Type B pancreatic cell (in vitro differentiated cells): ENCODE measurements at regions not wholly inside any gene's neighbourhood (a gene's known extent, or its start where the extent isn't known, plus 50 kb on each side); places are given as distances from the start of the nearest gene placed in this dataset.

Experiments
- DNase-seq: peaks from one replicate; pipeline ENCODE4 v3.0.0; 2021; ENCODE audit warnings: mixed read lengths; ENCODE audit not compliant: unreplicated experiment; ENCODE audit errors: extremely low spot score
- H3K27ac Mint-ChIP-seq: 2 replicates; pipeline ENCODE4 v1.8.0; 2021; ENCODE audit warnings: mild to moderate bottlenecking, mixed read lengths
- H3K27me3 Mint-ChIP-seq: 2 replicates; pipeline ENCODE4 v1.8.0; 2021; ENCODE audit warnings: mixed read lengths
- H3K36me3 Mint-ChIP-seq: 2 replicates; pipeline ENCODE4 v1.8.0; 2021; ENCODE audit warnings: mixed read lengths
- H3K4me1 Mint-ChIP-seq: one replicate; pipeline ENCODE4 v1.8.0; 2021; ENCODE audit warnings: mixed read lengths; ENCODE audit not compliant: unreplicated experiment
- H3K4me3 Mint-ChIP-seq: 2 replicates; pipeline ENCODE4 v1.8.0; 2021; ENCODE audit warnings: mild to moderate bottlenecking, mixed read lengths
- H3K9me3 Mint-ChIP-seq: 2 replicates; pipeline ENCODE4 v1.8.0; 2021; ENCODE audit warnings: mixed read lengths
- TF ChIP-seq, protein P1 (sequence below): fragments of 200-600 bp; sonication (generic); conservative IDR thresholded peaks from 2 replicates; pipeline ENCODE4 v1.5.0; 2021; ENCODE audit warnings: antibody characterized with exemption, mild to moderate bottlenecking

DNA sequence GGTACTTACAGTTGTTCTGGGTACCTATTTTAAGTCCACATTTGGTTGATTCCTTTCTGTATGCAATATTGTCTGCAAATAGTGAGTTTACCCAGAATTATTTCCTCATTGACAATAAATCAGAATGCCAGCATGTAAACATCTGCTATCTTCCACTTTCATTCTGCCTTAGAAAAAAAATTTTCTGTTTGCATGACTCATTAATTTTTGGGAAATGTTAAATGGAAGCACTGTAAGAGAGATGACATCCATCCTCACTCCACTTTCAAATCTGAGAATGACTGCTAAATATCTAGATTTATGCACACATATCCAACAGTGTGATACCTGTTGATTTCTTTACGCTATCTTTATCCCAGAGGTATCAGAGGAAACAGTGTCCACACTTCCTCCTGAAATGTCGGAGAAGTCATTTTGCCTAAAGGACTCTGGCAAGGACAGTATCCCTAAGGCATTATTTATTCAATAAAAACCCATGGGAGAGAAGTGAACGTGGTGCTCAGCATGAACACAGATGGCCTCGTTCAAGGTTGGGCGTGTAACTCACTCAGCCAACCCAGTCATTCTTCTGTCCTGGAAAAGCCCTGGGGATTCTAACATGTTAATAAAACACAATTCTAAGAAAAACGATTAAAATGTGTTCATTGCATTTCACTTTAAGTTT lies 780.9 kb downstream of the QKI start:
- TF ChIP-seq, protein P1, sequence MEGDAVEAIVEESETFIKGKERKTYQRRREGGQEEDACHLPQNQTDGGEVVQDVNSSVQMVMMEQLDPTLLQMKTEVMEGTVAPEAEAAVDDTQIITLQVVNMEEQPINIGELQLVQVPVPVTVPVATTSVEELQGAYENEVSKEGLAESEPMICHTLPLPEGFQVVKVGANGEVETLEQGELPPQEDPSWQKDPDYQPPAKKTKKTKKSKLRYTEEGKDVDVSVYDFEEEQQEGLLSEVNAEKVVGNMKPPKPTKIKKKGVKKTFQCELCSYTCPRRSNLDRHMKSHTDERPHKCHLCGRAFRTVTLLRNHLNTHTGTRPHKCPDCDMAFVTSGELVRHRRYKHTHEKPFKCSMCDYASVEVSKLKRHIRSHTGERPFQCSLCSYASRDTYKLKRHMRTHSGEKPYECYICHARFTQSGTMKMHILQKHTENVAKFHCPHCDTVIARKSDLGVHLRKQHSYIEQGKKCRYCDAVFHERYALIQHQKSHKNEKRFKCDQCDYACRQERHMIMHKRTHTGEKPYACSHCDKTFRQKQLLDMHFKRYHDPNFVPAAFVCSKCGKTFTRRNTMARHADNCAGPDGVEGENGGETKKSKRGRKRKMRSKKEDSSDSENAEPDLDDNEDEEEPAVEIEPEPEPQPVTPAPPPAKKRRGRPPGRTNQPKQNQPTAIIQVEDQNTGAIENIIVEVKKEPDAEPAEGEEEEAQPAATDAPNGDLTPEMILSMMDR, result no peak
- H3K9me3 Mint-ChIP-seq, result no peaks in the 10 kb centered on the region
- no peak overlapping the region for H3K4me3 Mint-ChIP-seq
- DNase-seq, result no peak
- no peaks in the 10 kb centered on the region for H3K4me1 Mint-ChIP-seq
- H3K36me3 Mint-ChIP-seq, result no peaks in the 10 kb centered on the region
- H3K27me3 Mint-ChIP-seq, result peaks cover 3% of the 10 kb centered on the region
- H3K27ac Mint-ChIP-seq, result no peak overlapping the region

DNA sequence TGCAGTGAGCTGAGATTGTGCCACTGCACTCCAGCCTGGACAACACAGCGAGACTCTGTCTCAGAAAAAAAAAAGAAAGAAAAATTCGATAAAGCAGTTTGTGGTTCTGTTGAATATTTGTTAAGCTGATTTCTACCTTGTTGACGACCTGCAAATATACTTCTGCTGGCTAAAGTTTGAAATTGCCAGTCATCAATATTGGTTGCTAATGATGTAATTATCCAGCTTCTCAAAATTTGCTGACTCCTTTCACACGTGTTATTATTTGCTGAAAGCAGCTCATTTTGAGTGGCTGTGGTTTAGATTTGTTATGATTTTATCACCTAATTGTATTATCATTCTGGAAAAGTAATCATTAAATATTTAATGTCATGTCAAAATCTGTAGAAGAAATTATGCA lies 774.3 kb downstream of the QKI start:
- Mint-ChIP-seq H3K27me3 (peaks cover 4% of the 10 kb centered on the region), H3K4me1 (no peaks in the 10 kb centered on the region), H3K9me3 (no peaks in the 10 kb centered on the region), H3K4me3 (no peak overlapping the region), H3K27ac (no peak overlapping the region), H3K36me3 (no peaks in the 10 kb centered on the region)
- no peak for DNase-seq
- TF ChIP-seq, protein P1, result no peak

DNA sequence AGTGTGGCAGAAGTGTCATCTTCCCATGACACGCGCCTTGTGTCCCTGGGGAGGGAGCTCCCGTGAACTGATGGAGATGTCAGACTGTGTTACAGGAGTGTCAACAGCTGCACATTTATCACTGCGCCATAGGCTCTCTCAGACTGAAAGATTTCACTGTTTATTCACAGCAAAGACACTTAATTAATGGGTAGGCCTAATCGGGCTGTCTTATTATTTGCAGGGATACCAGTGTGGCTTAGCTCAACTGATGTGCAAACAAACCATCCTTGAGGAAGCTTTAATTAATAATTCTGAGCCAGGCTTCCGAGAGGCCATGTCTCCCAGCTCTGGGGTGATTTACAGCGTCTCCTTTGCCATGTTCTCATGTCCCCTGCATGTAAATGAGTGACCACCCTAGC lies 771.0 kb downstream of the QKI start:
- Mint-ChIP-seq H3K36me3 (no peaks in the 10 kb centered on the region), H3K27ac (no peak overlapping the region), H3K4me3 (no peak overlapping the region), H3K9me3 (no peaks in the 10 kb centered on the region), H3K4me1 (no peaks in the 10 kb centered on the region), H3K27me3 (peaks cover 1% of the 10 kb centered on the region)
- no peak for DNase-seq
- TF ChIP-seq, protein P1, result no peak

DNA sequence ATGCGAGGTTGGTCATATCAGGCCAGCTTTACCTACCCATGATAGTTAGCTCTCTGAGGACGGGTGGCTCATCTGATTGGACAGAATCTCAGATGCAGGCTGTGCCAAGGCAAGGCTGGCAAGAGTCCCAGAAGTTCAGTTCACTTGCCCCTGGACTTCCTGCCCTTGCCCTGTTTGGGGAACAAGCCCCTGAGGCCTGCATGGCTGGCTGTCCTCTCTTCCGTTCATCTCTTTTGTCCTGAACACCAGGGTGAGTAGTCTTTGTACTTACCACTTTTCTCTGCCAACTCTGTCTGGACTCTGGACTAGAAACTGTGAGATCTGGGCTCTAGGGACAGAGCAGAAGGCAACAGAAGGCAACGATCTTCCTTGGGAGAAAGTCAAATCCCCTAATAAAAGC lies 769.9 kb downstream of the QKI start:
- Mint-ChIP-seq H3K9me3 (no peaks in the 10 kb centered on the region), H3K4me3 (no peak overlapping the region), H3K4me1 (no peaks in the 10 kb centered on the region), H3K36me3 (no peaks in the 10 kb centered on the region), H3K27me3 (no peaks in the 10 kb centered on the region), H3K27ac (no peak overlapping the region)
- TF ChIP-seq, protein P1, result no peak
- DNase-seq, result no peak

DNA sequence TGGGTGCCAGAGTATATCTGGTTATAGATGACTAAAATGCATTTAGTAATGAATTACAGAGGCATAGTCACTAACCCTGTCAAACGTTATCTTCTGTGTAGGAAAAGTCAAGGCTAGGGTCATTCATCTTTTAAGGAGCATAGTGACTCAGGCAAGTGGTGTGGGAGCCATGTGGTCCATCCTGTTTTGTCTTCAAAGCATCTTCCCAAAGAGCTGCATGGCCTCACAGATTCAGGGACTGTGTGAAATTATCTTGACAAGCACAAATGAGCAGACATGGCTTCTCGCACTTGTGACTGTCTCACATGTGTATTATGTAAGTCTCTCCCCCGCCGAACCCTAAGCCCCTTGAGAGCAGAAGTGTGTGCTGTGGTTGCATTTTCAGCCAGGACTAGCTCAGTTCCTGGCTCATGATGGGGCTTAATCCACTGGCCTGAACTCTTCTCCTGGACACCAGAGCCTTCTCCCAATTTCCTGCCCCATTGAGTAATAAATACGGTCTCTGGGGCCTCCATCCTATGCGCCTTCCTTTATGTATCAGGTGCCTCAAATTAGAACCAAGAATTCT lies 769.1 kb downstream of the QKI start:
- TF ChIP-seq, protein P1, result no peak
- H3K4me1 Mint-ChIP-seq, result no peaks in the 10 kb centered on the region
- no peak overlapping the region for H3K4me3 Mint-ChIP-seq
- no peak overlapping the region for H3K27ac Mint-ChIP-seq
- H3K27me3 Mint-ChIP-seq, result no peaks in the 10 kb centered on the region
- DNase-seq, result no peak
- no peaks in the 10 kb centered on the region for H3K36me3 Mint-ChIP-seq
- H3K9me3 Mint-ChIP-seq, result no peaks in the 10 kb centered on the region
